ENCODE measurements at regions not wholly inside any gene's neighbourhood (a gene's known extent, or its start where the extent isn't known, plus 50 kb on each side); places are given as distances from the start of the nearest gene placed in this dataset.

GRCh38 chr2:163515836-163516235 is 220.0 kb downstream of the FIGN start:
- Histone ChIP-seq H3K4me1 (no peaks in the 10 kb centered on the region), H3K9me3 (no peaks in the 10 kb centered on the region), H3K27me3 (no peaks in the 10 kb centered on the region), H3K4me3 (no peak overlapping the region), H3K27ac (no peak overlapping the region), H3K36me3 (no peaks in the 10 kb centered on the region)
- ATAC-seq (no peak), DNase-seq (no peak)
- intact Hi-C loops (cut with DNase I): no loop called here
- no peak for TF ChIP-seq CTCF (IDR thresholded peaks at IDR 0.05)

- ATAC-seq (no peak), DNase-seq (no peak)
- H3K27me3 ChIP-seq: no peaks in the 10 kb centered on the region
- H3K27ac ChIP-seq: no peak overlapping the region
- TF ChIP-seq CTCF (IDR thresholded peaks at IDR 0.05): no peak
- intact Hi-C loops (cut with DNase I): no loop called here
- no peaks in the 10 kb centered on the region for H3K4me1 ChIP-seq
- no peak overlapping the region for H3K4me3 ChIP-seq
- no peaks in the 10 kb centered on the region for H3K36me3 ChIP-seq
- H3K9me3 ChIP-seq: peaks cover 0 to 3% of the 10 kb centered on the region in 2 donors
Measured at GRCh38 chr2:163505281-163505680, 230.5 kb downstream of the FIGN start.

GRCh38 chr2:163493359-163494298 is 242.2 kb downstream of the FIGN start:
- intact Hi-C loops (cut with DNase I): no loop called here
- no peak overlapping the region for H3K27ac ChIP-seq
- H3K4me1 ChIP-seq: no peaks in the 10 kb centered on the region
- no peak overlapping the region for H3K4me3 ChIP-seq
- H3K27me3 ChIP-seq: no peaks in the 10 kb centered on the region
- no peak for TF ChIP-seq CTCF (IDR thresholded peaks at IDR 0.05)
- no peak for DNase-seq
- no peak for ATAC-seq
- peaks cover 0 to 15% of the 10 kb centered on the region in 2 donors for H3K9me3 ChIP-seq
- H3K36me3 ChIP-seq: no peaks in the 10 kb centered on the region

GRCh38 chr2:163491850-163492249 is 244.0 kb downstream of the FIGN start:
- Histone ChIP-seq H3K4me1 (no peaks in the 10 kb centered on the region), H3K36me3 (no peaks in the 10 kb centered on the region), H3K27ac (no peak overlapping the region), H3K4me3 (no peak overlapping the region), H3K9me3 (no peaks in the 10 kb centered on the region), H3K27me3 (no peaks in the 10 kb centered on the region)
- intact Hi-C loops (cut with DNase I): no loop called here
- TF ChIP-seq CTCF (IDR thresholded peaks at IDR 0.05): no peak
- ATAC-seq: no peak
- no peak for DNase-seq

- intact Hi-C loops (cut with DNase I): no loop called here
- Histone ChIP-seq H3K27ac (no peak overlapping the region), H3K4me3 (no peak overlapping the region), H3K9me3 (no peaks in the 10 kb centered on the region), H3K36me3 (no peaks in the 10 kb centered on the region), H3K27me3 (no peaks in the 10 kb centered on the region), H3K4me1 (no peaks in the 10 kb centered on the region)
- ATAC-seq (no peak), DNase-seq (no peak)
- no peak for TF ChIP-seq CTCF (IDR thresholded peaks at IDR 0.05)
Measured at GRCh38 chr2:163490281-163490680, 245.5 kb downstream of the FIGN start.
